ENCODE measurements at regions not wholly inside any gene's neighbourhood (a gene's known extent, or its start where the extent isn't known, plus 50 kb on each side); places are given as distances from the start of the nearest gene placed in this dataset.

GRCh38 chr4:147076728-147077127 is 131.1 kb upstream of the TTC29 start:
- no peak for DNase-seq (ENCODE audit: low read depth)
- H3K4me3 ChIP-seq (ENCODE audit: low read depth, low read length), result no peak overlapping the region
- no peak for TF ChIP-seq CTCF (IDR thresholded peaks at IDR 0.05; ENCODE audit: control insufficient read depth, extremely low read depth, insufficient read depth)

- H3K4me3 ChIP-seq (ENCODE audit: low read depth, low read length), result no peak overlapping the region
- no peak for DNase-seq (ENCODE audit: low read depth)
- TF ChIP-seq CTCF (IDR thresholded peaks at IDR 0.05; ENCODE audit: control insufficient read depth, extremely low read depth, insufficient read depth), result no peak
Measured at GRCh38 chr4:147078362-147078761, 132.7 kb upstream of the TTC29 start.

GRCh38 chr4:147078875-147079658 is 133.4 kb upstream of the TTC29 start:
- DNase-seq (ENCODE audit: low read depth), result no peak
- TF ChIP-seq CTCF (IDR thresholded peaks at IDR 0.05; ENCODE audit: control insufficient read depth, extremely low read depth, insufficient read depth), result no peak
- H3K4me3 ChIP-seq (ENCODE audit: low read depth, low read length), result no peak overlapping the region

- no peak for TF ChIP-seq CTCF (IDR thresholded peaks at IDR 0.05; ENCODE audit: control insufficient read depth, extremely low read depth, insufficient read depth)
- no peak for DNase-seq (ENCODE audit: low read depth)
- no peak overlapping the region for H3K4me3 ChIP-seq (ENCODE audit: low read depth, low read length)
Measured at GRCh38 chr4:147084861-147085260, 139.2 kb upstream of the TTC29 start.

GRCh38 chr4:147085781-147086180 is 140.1 kb upstream of the TTC29 start:
- no peak overlapping the region for H3K4me3 ChIP-seq (ENCODE audit: low read depth, low read length)
- no peak for DNase-seq (ENCODE audit: low read depth)
- no peak for TF ChIP-seq CTCF (IDR thresholded peaks at IDR 0.05; ENCODE audit: control insufficient read depth, extremely low read depth, insufficient read depth)

- no peak for TF ChIP-seq CTCF (IDR thresholded peaks at IDR 0.05; ENCODE audit: control insufficient read depth, extremely low read depth, insufficient read depth)
- DNase-seq (ENCODE audit: low read depth), result no peak
- H3K4me3 ChIP-seq (ENCODE audit: low read depth, low read length), result no peak overlapping the region
Measured at GRCh38 chr4:147088146-147088545, 142.5 kb upstream of the TTC29 start.

- H3K4me3 ChIP-seq (ENCODE audit: low read depth, low read length), result no peak overlapping the region
- no peak for TF ChIP-seq CTCF (IDR thresholded peaks at IDR 0.05; ENCODE audit: control insufficient read depth, extremely low read depth, insufficient read depth)
- DNase-seq (ENCODE audit: low read depth), result no peak
Measured at GRCh38 chr4:147090486-147090885, 144.8 kb upstream of the TTC29 start.

Data from LNCaP clone FGC (cell line).